ENCODE measurements at regions not wholly inside any gene's neighbourhood (a gene's known extent, or its start where the extent isn't known, plus 50 kb on each side); places are given as distances from the start of the nearest gene placed in this dataset.

DNA sequence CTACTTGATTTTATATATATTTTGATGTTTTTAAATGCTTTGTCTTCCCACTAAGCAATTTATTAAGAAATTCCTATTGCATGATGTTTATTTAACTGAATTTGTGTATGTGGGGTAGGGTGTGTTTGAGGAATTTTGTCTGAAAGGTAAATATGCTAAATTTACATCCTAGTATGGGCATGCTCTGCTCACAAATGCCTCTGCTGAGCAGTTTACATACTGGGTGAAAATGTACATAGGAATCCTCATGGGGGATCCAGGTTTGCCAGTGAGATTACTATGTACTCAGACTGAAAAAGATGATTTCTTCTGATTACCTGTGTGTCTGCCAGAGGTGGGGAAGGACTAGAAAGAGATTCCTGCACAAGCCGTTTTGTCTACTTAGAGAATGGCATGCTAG lies 126.6 kb downstream of the DISP1 start:
- H3K27ac ChIP-seq (ENCODE audit: low read depth in 1 of 2, low read length in 2 of 2), result no peak overlapping the region
- H3K36me3 Mint-ChIP-seq (ENCODE audit: low read depth), result peaks cover 26% of the 10 kb centered on the region
- no peaks in the 10 kb centered on the region for H3K27me3 Mint-ChIP-seq
- POLR2A ChIA-PET, result no interaction called here
- H3K27me3 ChIP-seq (ENCODE audit: control insufficient read depth in 1 of 2, insufficient read depth in 2 of 2, low read length in 2 of 2), result no peaks in the 10 kb centered on the region
- no peaks in the 10 kb centered on the region for H3K4me1 ChIP-seq (ENCODE audit: insufficient read depth, low read length)
- ATAC-seq (ENCODE audit: poor library complexity) (no peak), DNase-seq (no peak)
- TF ChIP-seq, protein P1, sequence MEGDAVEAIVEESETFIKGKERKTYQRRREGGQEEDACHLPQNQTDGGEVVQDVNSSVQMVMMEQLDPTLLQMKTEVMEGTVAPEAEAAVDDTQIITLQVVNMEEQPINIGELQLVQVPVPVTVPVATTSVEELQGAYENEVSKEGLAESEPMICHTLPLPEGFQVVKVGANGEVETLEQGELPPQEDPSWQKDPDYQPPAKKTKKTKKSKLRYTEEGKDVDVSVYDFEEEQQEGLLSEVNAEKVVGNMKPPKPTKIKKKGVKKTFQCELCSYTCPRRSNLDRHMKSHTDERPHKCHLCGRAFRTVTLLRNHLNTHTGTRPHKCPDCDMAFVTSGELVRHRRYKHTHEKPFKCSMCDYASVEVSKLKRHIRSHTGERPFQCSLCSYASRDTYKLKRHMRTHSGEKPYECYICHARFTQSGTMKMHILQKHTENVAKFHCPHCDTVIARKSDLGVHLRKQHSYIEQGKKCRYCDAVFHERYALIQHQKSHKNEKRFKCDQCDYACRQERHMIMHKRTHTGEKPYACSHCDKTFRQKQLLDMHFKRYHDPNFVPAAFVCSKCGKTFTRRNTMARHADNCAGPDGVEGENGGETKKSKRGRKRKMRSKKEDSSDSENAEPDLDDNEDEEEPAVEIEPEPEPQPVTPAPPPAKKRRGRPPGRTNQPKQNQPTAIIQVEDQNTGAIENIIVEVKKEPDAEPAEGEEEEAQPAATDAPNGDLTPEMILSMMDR (IDR thresholded peaks at IDR 0.05), result no peak
- H3K4me3 Mint-ChIP-seq, result no peak overlapping the region
- intact Hi-C loops (cut with DNase I, micrococcal nuclease), result no loop called here
- H3K9me3 ChIP-seq (ENCODE audit: control insufficient read depth in 1 of 2, insufficient read depth in 1 of 2, low read length in 2 of 2), result no peaks in the 10 kb centered on the region
- no peak overlapping the region for H3K4me3 ChIP-seq (ENCODE audit: low read length)
- H3K36me3 ChIP-seq (ENCODE audit: insufficient read depth, low read length), result no peaks in the 10 kb centered on the region
- no peak overlapping the region for H3K27ac Mint-ChIP-seq
- H3K9me3 Mint-ChIP-seq, result no peaks in the 10 kb centered on the region
- no peaks in the 10 kb centered on the region for H3K4me1 Mint-ChIP-seq (ENCODE audit: low read depth)
- CTCF ChIA-PET, result no interaction called here

DNA sequence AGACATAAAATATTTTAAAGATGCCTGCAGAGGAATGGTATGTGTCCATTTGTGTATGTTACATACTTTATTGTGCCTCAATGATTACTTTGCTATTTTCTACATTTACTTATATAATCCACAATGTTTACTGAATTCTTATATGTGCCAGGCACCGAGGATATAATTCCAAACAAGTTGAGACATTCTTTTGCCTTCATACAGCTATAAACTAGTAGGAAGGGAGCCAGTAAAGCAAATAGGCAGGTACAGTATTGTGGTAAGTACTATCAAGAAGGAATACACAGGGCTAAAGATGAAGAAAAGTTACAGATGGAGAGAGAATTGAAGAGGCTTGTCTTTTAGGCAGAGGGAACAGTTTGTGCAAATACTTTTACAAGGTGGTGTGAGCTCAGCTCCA lies 131.6 kb downstream of the DISP1 start:
- H3K9me3 Mint-ChIP-seq, result no peaks in the 10 kb centered on the region
- ATAC-seq (ENCODE audit: poor library complexity) (no peak), DNase-seq (no peak)
- no peaks in the 10 kb centered on the region for H3K4me1 ChIP-seq (ENCODE audit: insufficient read depth, low read length)
- TF ChIP-seq, protein P1 (IDR thresholded peaks at IDR 0.05), result no peak
- POLR2A ChIA-PET, result no interaction called here
- H3K36me3 Mint-ChIP-seq (ENCODE audit: low read depth), result peaks cover 37% of the 10 kb centered on the region
- H3K4me3 ChIP-seq (ENCODE audit: low read length), result no peak overlapping the region
- CTCF ChIA-PET, result no interaction called here
- no peak overlapping the region for H3K27ac Mint-ChIP-seq
- no peaks in the 10 kb centered on the region for H3K9me3 ChIP-seq (ENCODE audit: control insufficient read depth in 1 of 2, insufficient read depth in 1 of 2, low read length in 2 of 2)
- no peaks in the 10 kb centered on the region for H3K27me3 ChIP-seq (ENCODE audit: control insufficient read depth in 1 of 2, insufficient read depth in 2 of 2, low read length in 2 of 2)
- H3K4me1 Mint-ChIP-seq (ENCODE audit: low read depth), result no peaks in the 10 kb centered on the region
- H3K4me3 Mint-ChIP-seq, result no peak overlapping the region
- H3K36me3 ChIP-seq (ENCODE audit: insufficient read depth, low read length), result no peaks in the 10 kb centered on the region
- intact Hi-C loops (cut with DNase I, micrococcal nuclease), result no loop called here
- H3K27me3 Mint-ChIP-seq, result no peaks in the 10 kb centered on the region
- H3K27ac ChIP-seq (ENCODE audit: low read depth in 1 of 2, low read length in 2 of 2), result no peak overlapping the region

DNA sequence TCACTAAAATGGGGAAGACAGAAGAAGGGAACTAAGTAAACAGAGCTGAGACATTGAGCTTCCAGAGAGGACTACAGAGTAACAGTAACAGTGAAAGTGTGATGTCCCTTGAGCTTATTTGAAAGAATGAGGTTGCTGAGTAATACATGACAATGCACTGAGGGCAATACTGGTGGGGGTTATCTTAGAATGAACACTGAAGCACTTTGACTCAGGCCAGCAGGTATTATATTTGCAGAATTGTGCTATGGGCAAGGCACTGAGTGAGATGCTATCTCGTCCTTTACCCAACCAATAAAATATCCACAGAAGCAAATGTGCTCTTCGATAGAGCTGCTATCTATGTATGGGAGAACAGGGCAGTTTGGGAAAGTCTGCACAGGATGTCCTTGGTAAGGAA lies 133.2 kb downstream of the DISP1 start:
- Mint-ChIP-seq H3K27me3 (no peaks in the 10 kb centered on the region), H3K36me3 (ENCODE audit: low read depth) (peaks cover 30% of the 10 kb centered on the region), H3K4me1 (ENCODE audit: low read depth) (no peaks in the 10 kb centered on the region), H3K4me3 (no peak overlapping the region), H3K9me3 (no peaks in the 10 kb centered on the region), H3K27ac (no peak overlapping the region)
- H3K36me3 ChIP-seq (ENCODE audit: insufficient read depth, low read length), result no peaks in the 10 kb centered on the region
- no peaks in the 10 kb centered on the region for H3K27me3 ChIP-seq (ENCODE audit: control insufficient read depth in 1 of 2, insufficient read depth in 2 of 2, low read length in 2 of 2)
- H3K27ac ChIP-seq (ENCODE audit: low read depth in 1 of 2, low read length in 2 of 2), result no peak overlapping the region
- H3K4me1 ChIP-seq (ENCODE audit: insufficient read depth, low read length), result no peaks in the 10 kb centered on the region
- TF ChIP-seq, protein P1 (IDR thresholded peaks at IDR 0.05), result no peak
- CTCF ChIA-PET, result no interaction called here
- no peaks in the 10 kb centered on the region for H3K9me3 ChIP-seq (ENCODE audit: control insufficient read depth in 1 of 2, insufficient read depth in 1 of 2, low read length in 2 of 2)
- DNase-seq (no peak), ATAC-seq (ENCODE audit: poor library complexity) (no peak)
- intact Hi-C loops (cut with DNase I, micrococcal nuclease), result no loop called here
- H3K4me3 ChIP-seq (ENCODE audit: low read length), result no peak overlapping the region
- POLR2A ChIA-PET, result no interaction called here
